A673 (cell line): ENCODE measurements at regions not wholly inside any gene's neighbourhood (a gene's known extent, or its start where the extent isn't known, plus 50 kb on each side); places are given as distances from the start of the nearest gene placed in this dataset.

Source experiments
- CTCF ChIP-seq: fragments of 300-800, 200-600 bp; sonication (generic); conservative IDR thresholded peaks from 2 replicates; pipeline ENCODE4 v1.5.1; 2017; ENCODE audit warnings: low read depth, mild to moderate bottlenecking, antibody characterized with exemption, low read length, moderate library complexity, mixed read lengths
- EZH2 ChIP-seq: fragments of 200-600 bp; sonication (generic); IDR thresholded peaks from 2 replicates; pipeline ENCODE4 v1.6.1; 2017; ENCODE audit warnings: borderline replicate concordance, low read depth, mild to moderate bottlenecking, mixed read lengths, antibody characterized with exemption, low read length; ENCODE audit not compliant: poor library complexity, severe bottlenecking

- TF ChIP-seq CTCF (no peak), EZH2 (no peak)
Observed at GRCh38 chr12:30447061-30447750, 248.5 kb downstream of the IPO8 start.
